K562 (cell line): ENCODE measurements at regions not wholly inside any gene's neighbourhood (a gene's known extent, or its start where the extent isn't known, plus 50 kb on each side); places are given as distances from the start of the nearest gene placed in this dataset.

Source experiments
- ATF7 ChIP-seq: fragments of 450-650 bp; IDR thresholded peaks from 2 replicates; pipeline ENCODE4 v1.7.1; 2014; ENCODE audit warnings: mild to moderate bottlenecking, moderate library complexity
- CTCF ChIP-seq, 3 experiments: IDR thresholded peaks in 2 of 3; conservative IDR thresholded peaks in 1 of 3; 2 replicates each; pipeline ENCODE4 v1.5.1; 2011 to 2012; ENCODE audit warnings: low read length in 3 of 3, mild to moderate bottlenecking in 3 of 3, control low read depth in 2 of 3, improper control_type of control experiment in 1 of 3, inconsistent platforms in 1 of 3, low read depth in 1 of 3, mixed read lengths in 1 of 3, moderate library complexity in 1 of 3; ENCODE audit not compliant: insufficient read depth in 2 of 3
- CUX1 ChIP-seq: fragments of 200-800 bp; sonication (Bioruptor generic); IDR thresholded peaks from 2 replicates; pipeline ENCODE4 v1.6.1; 2016; ENCODE audit warnings: missing genetic modification characterization, missing compliant biosample characterization
- E2F4 ChIP-seq: sonication (generic); formaldehyde crosslinking; IDR thresholded peaks from 2 replicates; pipeline ENCODE4 v1.8.0; 2022; ENCODE audit warnings: mild to moderate bottlenecking, low read depth, missing genetic modification reagents
- FOXK1 ChIP-seq: sonication (generic); formaldehyde crosslinking; IDR thresholded peaks from 2 replicates; pipeline ENCODE4 v1.8.0; 2022; ENCODE audit warnings: missing genetic modification reagents, mild to moderate bottlenecking, borderline replicate concordance
- HNRNPH1 ChIP-seq: fragments of 200-400 bp; formaldehyde crosslinking; optimal IDR thresholded peaks from 2 replicates; pipeline ENCODE3; 2017; ENCODE audit warnings: low read depth, mild to moderate bottlenecking, low read length, moderate library complexity
- HNRNPLL ChIP-seq: fragments of 200-400 bp; formaldehyde crosslinking; IDR thresholded peaks from 2 replicates; pipeline ENCODE4 v1.6.1; 2017; ENCODE audit warnings: low read length, low read depth, mild to moderate bottlenecking; ENCODE audit not compliant: poor library complexity, severe bottlenecking
- SNAPC5 ChIP-seq: fragments of 250-450 bp; sonication (Bioruptor Pico); IDR thresholded peaks from 2 replicates; pipeline ENCODE4 v1.8.0; 2021; ENCODE audit warnings: moderate library complexity, mild to moderate bottlenecking, inconsistent platforms
- ZNF124 ChIP-seq: sonication (generic); formaldehyde crosslinking; IDR thresholded peaks from 2 replicates; pipeline ENCODE4 v1.8.1; 2022; ENCODE audit warnings: missing genetic modification reagents
- ZNF277 ChIP-seq: fragments of 250-450 bp; sonication (Bioruptor Pico); IDR thresholded peaks from 2 replicates; pipeline ENCODE4 v1.8.0; 2022; ENCODE audit warnings: inconsistent platforms, mild to moderate bottlenecking, moderate library complexity, borderline replicate concordance
- ZNF518B ChIP-seq: fragments of 250-450 bp; sonication (Bioruptor Pico); IDR thresholded peaks from 2 replicates; pipeline ENCODE4 v1.5.0; 2021; ENCODE audit warnings: mild to moderate bottlenecking, moderate library complexity
- ZNF696 ChIP-seq: fragments of 250-450 bp; sonication (Bioruptor Pico); conservative IDR thresholded peaks from 2 replicates; pipeline ENCODE4 v1.4.0; 2020; ENCODE audit warnings: mild to moderate bottlenecking, moderate library complexity

- no peak for TF ChIP-seq ZNF277
- TF ChIP-seq CUX1 (CRISPR knock-in tag), result no peak
- no peak for TF ChIP-seq SNAPC5 (CRISPR knock-in tag)
- TF ChIP-seq HNRNPH1, result no peak
- TF ChIP-seq HNRNPLL, result no peak
- TF ChIP-seq CTCF (IDR thresholded peaks at IDR 0.05 in 2 of 3, conservative IDR thresholded peaks at IDR 0.05 in 1 of 3; ENCODE audit: insufficient read depth in 2 of 3, low read depth in 1 of 3, low read length in 3 of 3), result no peak
- TF ChIP-seq ATF7, result no peak
- TF ChIP-seq FOXK1 (CRISPR knock-in tag), result no peak
- TF ChIP-seq ZNF696, result no peak
- no peak for TF ChIP-seq E2F4 (CRISPR knock-in tag)
- TF ChIP-seq ZNF124 (CRISPR knock-in tag), result no peak
- TF ChIP-seq ZNF518B (CRISPR knock-in tag), result no peak
These were observed 51.8 kb upstream of the TRAM1L1 start for GRCh38 chr4:117137145-117137544.
